GM18505 (cell line): ENCODE measurements at regions not wholly inside any gene's neighbourhood (a gene's known extent, or its start where the extent isn't known, plus 50 kb on each side); places are given as distances from the start of the nearest gene placed in this dataset.

ENCODE experiments used
- ATAC-seq: cut with Tn5 transposase; IDR thresholded peaks from one replicate; pipeline ENCODE4 v1.9.1; 2021; ENCODE audit not compliant: unreplicated experiment
- POLR2A ChIP-seq: IDR thresholded peaks from 4 replicates; pipeline ENCODE4 v1.6.1; 2011; ENCODE audit warnings: borderline replicate concordance; ENCODE audit not compliant: insufficient read depth, insufficient read length; ENCODE audit errors: extremely low read depth

DNA sequence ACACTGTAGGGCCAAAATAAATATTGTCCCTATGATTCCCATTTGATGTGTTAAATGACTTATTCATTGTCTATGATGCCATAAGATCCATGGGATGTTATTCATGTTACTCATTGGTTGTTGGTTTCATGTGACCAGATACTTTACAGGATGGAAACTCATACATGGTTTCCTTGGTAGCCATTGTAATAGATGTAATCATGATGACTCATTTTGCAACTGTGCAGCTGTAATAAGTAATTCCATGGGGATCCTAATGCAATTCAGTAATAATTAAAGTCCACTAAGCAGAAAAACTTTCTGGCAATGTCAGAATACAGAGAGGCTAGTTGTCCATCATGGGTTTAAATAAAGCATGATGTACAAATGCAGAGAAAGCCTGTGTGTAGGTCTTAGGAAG is 389.7 kb upstream of the NR3C2 start:
- no peak for TF ChIP-seq POLR2A

DNA sequence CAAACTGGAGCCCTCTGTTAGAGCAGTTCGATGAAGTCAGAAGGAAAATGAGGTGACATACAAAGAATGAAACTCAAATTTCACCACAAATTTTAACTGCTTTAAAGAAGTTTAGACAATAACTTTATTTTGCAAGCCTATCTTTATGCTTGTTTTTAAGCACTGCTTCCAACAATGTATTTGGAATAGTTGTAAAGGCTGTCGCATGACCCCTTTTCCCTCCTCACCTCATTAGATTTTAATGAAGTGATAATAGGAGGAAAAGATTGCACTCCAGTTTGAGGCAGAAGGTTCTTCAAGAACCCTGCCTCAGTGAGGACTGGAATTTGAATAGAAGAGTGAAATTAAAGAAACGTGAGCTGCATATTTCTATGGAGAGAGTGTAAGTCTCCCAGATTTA is 386.1 kb upstream of the NR3C2 start:
- no peak for ATAC-seq
- no peak for TF ChIP-seq POLR2A

More for the DNA sequence above, 389.7 kb upstream of the NR3C2 start:
- no peak for ATAC-seq

DNA sequence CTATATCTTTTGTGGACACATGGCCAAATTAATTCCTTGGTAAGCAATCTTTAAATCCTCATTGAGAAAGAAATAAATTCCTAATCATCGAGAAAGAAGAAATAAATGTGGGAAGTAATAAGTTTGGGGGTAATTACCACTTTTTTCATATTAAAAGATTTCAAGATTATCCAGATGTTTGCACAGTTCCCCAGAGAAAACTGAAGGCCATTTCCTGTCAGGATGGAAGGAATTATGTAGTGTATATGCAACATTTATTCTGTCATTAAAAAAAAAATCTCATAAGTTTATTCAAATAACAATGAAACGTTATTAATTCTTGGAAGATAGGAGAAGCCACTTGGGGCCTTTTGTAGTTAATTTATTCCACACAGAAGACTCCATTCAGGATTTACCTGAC is 385.6 kb upstream of the NR3C2 start:
- TF ChIP-seq POLR2A: no peak
- ATAC-seq: no peak

DNA sequence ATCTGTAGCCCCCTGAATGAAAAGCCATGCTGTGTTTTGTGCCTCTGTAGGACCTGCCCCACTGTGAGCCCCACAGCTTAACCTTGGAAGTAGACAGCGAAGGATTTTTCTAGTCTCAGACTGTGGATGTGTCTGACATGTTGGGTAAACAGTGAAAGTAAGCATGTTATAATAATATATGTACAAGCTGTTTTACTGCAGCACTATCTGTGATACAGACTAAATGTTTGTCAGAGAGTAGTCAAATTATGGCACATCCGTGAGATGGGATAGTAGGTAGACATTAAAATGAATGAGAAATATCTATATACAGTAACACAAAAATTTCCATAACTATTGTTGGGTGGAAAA is 381.2 kb upstream of the NR3C2 start:
- no peak for ATAC-seq
- TF ChIP-seq POLR2A: no peak

DNA sequence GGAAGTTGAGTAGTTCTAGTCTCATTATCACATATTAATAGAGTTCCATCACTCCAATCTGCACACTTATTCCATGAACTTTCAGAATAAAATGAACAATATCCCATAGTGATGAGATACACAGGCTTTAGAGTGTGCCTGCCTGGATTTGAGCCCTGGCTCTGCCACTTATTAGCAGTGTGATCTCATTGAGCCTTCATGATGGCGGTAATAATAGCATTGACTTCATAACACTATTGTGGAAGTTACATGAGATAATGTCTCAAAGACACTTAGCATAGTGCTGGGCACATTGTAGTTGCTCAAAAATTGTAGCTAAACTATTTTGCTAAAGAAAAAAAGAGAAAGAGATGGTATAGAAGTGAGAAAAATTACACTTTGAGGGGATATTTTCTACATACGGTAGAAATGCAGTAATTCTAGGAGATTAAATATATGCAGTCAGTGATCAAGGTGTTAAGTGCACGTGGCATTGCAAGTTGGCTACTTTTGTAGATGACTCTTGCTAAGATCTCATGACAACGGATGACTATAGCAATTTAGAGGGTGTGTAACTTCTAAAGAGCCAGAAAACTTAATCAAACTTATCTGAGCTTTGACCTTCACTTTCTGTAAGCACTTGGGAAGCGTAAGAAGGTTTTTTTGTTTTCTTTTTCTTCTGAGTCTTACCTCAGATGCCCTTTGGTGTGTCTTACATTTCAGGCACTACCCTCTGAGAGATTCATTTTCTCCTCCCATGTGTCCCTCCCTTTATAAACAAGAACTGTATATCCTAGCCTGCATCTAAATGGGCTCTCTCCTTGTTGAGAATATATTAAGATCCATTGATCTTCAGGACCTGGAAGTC is 380.6 kb upstream of the NR3C2 start:
- no peak for ATAC-seq
- TF ChIP-seq POLR2A: no peak

DNA sequence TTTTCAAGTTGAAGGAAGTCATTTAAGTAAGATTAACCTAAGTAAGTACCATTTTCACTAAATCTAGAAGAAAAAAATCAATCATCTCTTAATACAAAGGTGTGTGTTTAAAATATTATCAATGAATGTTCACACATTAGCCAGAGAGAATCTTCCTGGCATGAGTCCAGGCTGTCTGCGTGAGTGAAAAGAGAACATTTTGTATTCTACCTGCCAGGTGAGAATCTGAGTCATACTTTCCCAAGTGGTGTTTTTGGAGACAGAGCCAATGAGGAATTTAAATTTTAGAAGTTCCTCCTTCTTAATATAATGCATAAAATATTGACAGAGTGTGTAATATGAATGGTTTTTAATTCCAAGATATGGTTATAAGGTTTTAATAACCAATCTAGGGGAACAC is 371.8 kb upstream of the NR3C2 start:
- ATAC-seq: no peak
- no peak for TF ChIP-seq POLR2A

DNA sequence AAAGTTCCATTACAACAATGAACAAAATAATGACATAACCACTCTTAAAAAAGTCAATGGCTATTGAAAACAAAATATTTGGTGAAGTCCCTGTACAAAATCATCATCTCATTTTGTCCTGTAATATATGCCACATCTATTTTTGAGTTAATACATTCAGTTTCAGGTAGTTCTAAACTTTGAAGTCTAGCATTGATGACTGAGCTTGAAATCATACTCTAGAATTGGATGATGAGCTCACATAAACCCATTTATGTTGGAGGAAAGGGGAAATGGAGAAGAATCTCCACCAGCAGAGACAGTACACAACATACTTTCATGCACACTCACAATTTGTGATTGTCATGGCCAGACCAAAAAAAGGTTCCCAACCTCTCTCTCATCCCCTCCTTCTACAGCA is 371.1 kb upstream of the NR3C2 start:
- no peak for TF ChIP-seq POLR2A
- no peak for ATAC-seq

DNA sequence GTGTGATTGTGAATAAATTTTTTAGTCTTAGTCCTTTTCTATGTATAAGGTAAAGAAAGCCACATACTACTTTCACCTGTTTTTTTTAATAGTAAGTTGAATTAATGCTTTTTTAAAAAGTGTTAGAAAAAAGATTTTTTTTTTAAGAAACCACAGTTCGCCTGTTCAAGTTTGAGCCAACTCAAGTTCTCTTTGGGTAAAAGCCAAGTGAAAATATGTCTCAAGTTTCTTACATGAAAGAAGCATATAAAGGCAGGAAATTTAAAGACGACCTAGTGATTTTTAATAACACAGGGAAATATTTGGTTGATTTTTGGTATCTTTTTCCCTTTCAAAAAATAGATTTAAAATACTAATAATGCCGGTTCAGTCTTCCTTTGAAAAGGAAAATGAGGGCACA is 369.9 kb upstream of the NR3C2 start:
- no peak for TF ChIP-seq POLR2A
- no peak for ATAC-seq

DNA sequence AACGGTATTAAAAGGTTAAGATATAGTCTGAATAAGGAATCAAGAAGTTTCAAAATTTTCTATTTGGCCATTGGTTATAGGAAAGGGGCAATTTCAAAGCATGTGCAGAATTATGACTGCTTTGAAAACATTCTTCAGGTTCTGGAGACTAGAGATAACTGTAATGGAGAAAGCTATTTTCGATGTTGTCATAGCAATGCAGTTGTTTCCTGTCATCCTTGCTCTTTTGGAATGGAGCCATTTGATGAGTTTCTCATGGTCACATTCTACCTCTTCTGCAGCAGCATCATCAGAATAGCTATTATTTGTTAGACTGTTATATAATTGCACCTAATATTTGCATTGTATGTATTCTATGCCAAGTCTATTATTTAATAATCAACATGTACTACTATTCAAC is 368.2 kb upstream of the NR3C2 start:
- no peak for ATAC-seq
- no peak for TF ChIP-seq POLR2A

DNA sequence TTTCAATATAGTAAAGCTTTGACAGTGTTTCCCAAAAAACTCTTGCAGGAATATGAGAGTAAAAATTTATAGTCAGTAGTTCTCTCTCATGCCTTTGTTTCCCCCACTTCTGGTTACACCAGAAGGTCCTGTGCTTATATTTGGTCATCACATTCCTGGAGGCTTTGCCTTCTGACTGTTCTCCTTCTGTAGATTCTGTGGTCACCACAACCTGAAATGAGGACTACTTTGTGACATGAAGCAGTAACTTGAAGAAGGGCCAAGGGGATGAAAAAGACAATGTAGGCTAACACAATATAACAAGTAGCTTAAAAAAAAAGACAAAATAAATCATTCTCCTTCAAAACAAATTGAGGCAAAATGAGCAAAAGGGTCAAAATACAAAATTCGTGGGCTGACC is 366.2 kb upstream of the NR3C2 start:
- no peak for ATAC-seq
- no peak for TF ChIP-seq POLR2A

DNA sequence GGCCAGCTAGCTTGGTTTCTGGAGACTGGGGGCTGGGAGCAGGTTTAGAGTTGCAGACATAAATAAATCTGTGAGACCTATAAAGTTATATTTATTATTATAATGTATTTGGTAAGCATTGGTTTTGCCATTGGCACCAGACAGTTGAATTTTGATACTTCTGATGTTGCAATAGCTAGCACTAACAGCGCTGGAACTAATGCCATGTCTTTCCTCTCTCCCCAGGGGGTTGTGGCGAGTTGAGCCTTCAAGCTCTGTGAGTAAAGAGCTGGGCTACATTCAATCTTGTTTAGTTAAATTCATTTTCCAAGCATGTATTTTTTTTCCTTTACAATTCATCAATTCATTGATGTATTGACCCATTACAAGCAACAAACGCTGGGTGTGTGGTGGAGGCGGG is 358.7 kb upstream of the NR3C2 start:
- ATAC-seq: no peak
- TF ChIP-seq POLR2A: no peak

DNA sequence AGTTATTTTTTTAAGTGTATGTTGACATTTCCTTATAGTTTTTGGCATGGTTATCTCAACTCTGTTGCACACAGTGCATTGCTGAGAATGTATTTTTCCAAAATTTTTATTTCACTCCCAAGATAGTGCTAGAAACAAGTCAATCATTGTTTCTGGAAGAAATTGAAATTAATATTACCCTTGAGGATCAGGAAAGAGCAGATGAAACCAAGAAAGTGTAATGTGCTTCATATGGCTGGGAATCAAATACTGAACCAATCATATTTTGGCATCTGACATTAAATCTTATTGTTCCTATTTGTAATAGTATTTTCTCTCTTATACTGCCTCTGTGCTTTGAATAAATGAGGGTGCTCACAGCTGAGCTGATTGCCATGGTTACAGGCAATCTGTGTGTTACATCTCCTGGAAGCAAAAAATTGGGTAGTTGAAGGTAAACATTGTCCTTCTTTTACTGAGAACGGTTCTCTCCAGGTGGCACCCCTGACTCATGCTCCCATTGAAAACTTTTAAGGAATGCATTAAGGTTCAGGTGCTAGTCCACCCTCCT is 358.2 kb upstream of the NR3C2 start:
- ATAC-seq: no peak
- TF ChIP-seq POLR2A: no peak

DNA sequence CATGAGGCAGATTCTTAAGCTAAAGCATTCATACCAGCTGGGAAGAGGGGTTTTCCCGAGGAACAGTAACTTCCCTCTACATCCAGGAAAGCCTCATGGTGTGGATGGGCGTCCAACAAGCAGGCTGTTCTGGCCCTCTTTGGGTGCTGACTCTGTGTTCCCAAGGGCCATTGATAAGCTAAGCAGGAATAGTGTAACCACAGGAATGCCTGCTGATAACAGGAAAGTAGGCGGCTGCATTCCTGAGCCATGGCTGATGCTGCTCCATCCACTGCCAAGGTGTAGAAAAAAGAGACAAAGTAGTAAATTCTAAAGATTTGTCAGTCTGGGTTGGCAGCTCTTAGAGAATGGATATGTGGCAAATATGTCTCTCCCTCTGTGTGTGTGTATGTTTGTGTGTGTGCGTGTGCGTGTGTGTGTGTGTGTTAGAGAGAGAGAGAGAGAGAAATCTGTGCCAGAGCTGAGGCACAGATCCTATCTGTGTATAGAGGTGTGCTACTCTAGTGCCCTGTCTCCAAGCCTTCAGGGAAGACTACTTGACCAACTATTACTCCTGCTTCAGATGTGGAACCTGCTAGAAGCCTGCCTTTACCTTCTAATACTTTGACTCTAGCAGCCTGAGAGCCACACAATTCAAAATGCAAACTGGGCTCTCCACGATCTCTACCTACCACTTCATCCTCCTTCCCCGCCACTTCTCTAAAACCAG is 353.1 kb upstream of the NR3C2 start:
- no peak for TF ChIP-seq POLR2A
- ATAC-seq: no peak

DNA sequence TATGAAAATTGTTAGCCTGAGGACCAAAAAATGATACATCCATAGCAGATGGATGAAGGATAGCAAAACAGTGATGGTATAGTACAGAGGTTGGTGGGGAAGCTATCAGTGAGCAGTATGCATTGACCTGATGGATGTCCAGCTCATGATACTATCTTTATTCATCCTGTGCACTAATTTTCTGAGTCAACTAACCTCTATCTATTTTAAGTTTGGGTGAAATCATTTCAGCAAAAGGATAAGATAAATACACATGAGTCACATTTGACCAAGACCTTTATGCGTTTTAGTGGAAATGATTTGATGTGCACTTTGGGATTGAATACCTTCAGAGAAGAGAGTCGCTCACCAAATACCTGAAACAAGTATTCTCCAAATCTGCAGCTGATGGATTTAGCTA is 351.0 kb upstream of the NR3C2 start:
- no peak for TF ChIP-seq POLR2A
- no peak for ATAC-seq
